B cell (primary cell): ENCODE measurements at regions not wholly inside any gene's neighbourhood (a gene's known extent, or its start where the extent isn't known, plus 50 kb on each side); places are given as distances from the start of the nearest gene placed in this dataset.

ENCODE experiments used
- ATAC-seq: fragments of 200-7000 bp; cut with Tn5 transposase; one replicate; pipeline ENCODE4 v1.10.0; 2021; ENCODE audit warnings: low read depth, mild to moderate bottlenecking, moderate number of reproducible peaks, moderate library complexity
- CTCF ChIA-PET: fragments of 350-600 bp; sonication (Branson Sonifier 250); formaldehyde crosslinking; loops from one replicate; lab custom pipeline; 2021; ENCODE audit warnings: antibody characterized with exemption, inconsistent platforms; lab: Charles Lee
- POLR2A ChIA-PET: fragments of 350-600 bp; sonication (Branson Sonifier 250); formaldehyde crosslinking; loops from one replicate; lab custom pipeline; 2021; ENCODE audit warnings: antibody characterized with exemption; lab: Charles Lee
- DNase-seq: peaks from one replicate; pipeline ENCODE4 v3.0.0; 2013
- H2AFZ ChIP-seq: 2 replicates; pipeline ENCODE4 v1.6.1; 2012; ENCODE audit warnings: mild to moderate bottlenecking, low read depth, low read length; ENCODE audit not compliant: insufficient read depth, poor library complexity, severe bottlenecking
- H3K27ac ChIP-seq, 2 donors: 1 replicate in 1 of 2; 2 replicates in 1 of 2; pipeline ENCODE4 v1.5.1; 2012 to 2013; ENCODE audit warnings: low read length in 2 of 2, mild to moderate bottlenecking in 2 of 2, moderate library complexity in 1 of 2
- H3K27me3 ChIP-seq, 4 experiments: fragments of 200-600 bp in 1 of 4; sonication (generic) in 1 of 4; replicated peaks in 1 of 4; 1 replicate in 2 of 4; 2 replicates in 2 of 4; pipeline versions ENCODE4 v1.6.1 to v1.7.0; 2013 to 2016; ENCODE audit warnings: low read length in 3 of 4, mild to moderate bottlenecking in 2 of 4, mixed read lengths in 1 of 4, moderate library complexity in 1 of 4; ENCODE audit not compliant: insufficient read depth in 4 of 4, control insufficient read depth in 3 of 4; ENCODE audit errors: control extremely low read depth in 1 of 4
- H3K36me3 ChIP-seq, 2 experiments: replicated peaks in 1 of 2; 1 replicate in 1 of 2; 2 replicates in 1 of 2; pipeline versions ENCODE4 v1.6.1 to v1.7.1; 2013; ENCODE audit warnings: low read length in 1 of 2; ENCODE audit not compliant: insufficient read depth in 2 of 2, control insufficient read depth in 1 of 2; ENCODE audit errors: control extremely low read depth in 1 of 2, extremely low read depth in 1 of 2
- H3K4me1 ChIP-seq, 2 donors: fragments of 200-600 bp in 1 of 2; sonication (generic) in 1 of 2; 1 replicate in 1 of 2; 2 replicates in 1 of 2; pipeline versions ENCODE4 v1.5.1 to v1.6.1; 2013 to 2017; ENCODE audit warnings: low read length in 2 of 2; ENCODE audit not compliant: control insufficient read depth in 2 of 2, insufficient read depth in 2 of 2
- H3K4me2 ChIP-seq: replicated peaks from 2 replicates; pipeline ENCODE3; 2012; ENCODE audit warnings: mild to moderate bottlenecking, low read depth, low read length; ENCODE audit not compliant: poor library complexity, severe bottlenecking
- H3K4me3 ChIP-seq, 5 experiments: fragments of 200-600 bp in 1 of 5; sonication (generic) in 1 of 5; 1 replicate in 3 of 5; 2 replicates in 2 of 5; pipeline versions ENCODE4 v1.5.1 to v1.7.0; 2011 to 2016; ENCODE audit warnings: low read length in 4 of 5, mild to moderate bottlenecking in 4 of 5, low read depth in 2 of 5, control low read depth in 1 of 5, moderate library complexity in 1 of 5; ENCODE audit not compliant: insufficient read depth in 1 of 5; ENCODE audit errors: control extremely low read depth in 1 of 5, extremely low read depth in 1 of 5
- H3K79me2 ChIP-seq: fragments of 200-600 bp; sonication (generic); one replicate; pipeline ENCODE4 v1.6.0; 2016; ENCODE audit warnings: low read length; ENCODE audit not compliant: control insufficient read depth, insufficient read depth
- H3K9ac ChIP-seq: fragments of 200-600 bp; sonication (generic); 2 replicates; pipeline ENCODE4 v1.6.1; 2017; ENCODE audit warnings: mild to moderate bottlenecking, low read length, moderate library complexity
- H3K9me3 ChIP-seq, 3 donors: one replicate each; pipeline versions ENCODE4 v1.6.1 to v1.7.1; 2013; ENCODE audit warnings: low read length in 2 of 3; ENCODE audit not compliant: control insufficient read depth in 2 of 3, insufficient read depth in 1 of 3; ENCODE audit errors: control extremely low read depth in 1 of 3
- H4K20me1 ChIP-seq: 2 replicates; pipeline ENCODE4 v1.6.0; 2012; ENCODE audit warnings: mild to moderate bottlenecking, low read length; ENCODE audit not compliant: insufficient read depth, control insufficient read depth, poor library complexity, severe bottlenecking
- H3K27ac Mint-ChIP-seq: one replicate; pipeline ENCODE4 v1.8.0; 2021; ENCODE audit warnings: mixed read lengths
- H3K27me3 Mint-ChIP-seq: one replicate; pipeline ENCODE4 v1.8.0; 2021; ENCODE audit warnings: mixed read lengths
- H3K4me1 Mint-ChIP-seq: one replicate; pipeline ENCODE4 v1.8.0; 2021; ENCODE audit warnings: mixed read lengths
- H3K4me3 Mint-ChIP-seq: one replicate; pipeline ENCODE4 v1.8.0; 2021; ENCODE audit warnings: mixed read lengths
- H3K9me3 Mint-ChIP-seq: one replicate; pipeline ENCODE4 v1.8.0; 2022; ENCODE audit warnings: mixed read lengths; ENCODE audit not compliant: insufficient read depth
- EZH2 ChIP-seq: IDR thresholded peaks from 2 replicates; pipeline ENCODE4 v1.6.1; 2012; ENCODE audit warnings: borderline replicate concordance, low read depth, mild to moderate bottlenecking, moderate library complexity, low read length; ENCODE audit not compliant: insufficient read depth, poor library complexity, severe bottlenecking
- WGBS: methylation state at CpG from one replicate; pipeline ENCODE4 v1.1.5; 2013; ENCODE audit warnings: missing lambda C conversion rate; ENCODE audit not compliant: insufficient coverage; 5-methylcytosine and 5-hydroxymethylcytosine counted together
- intact Hi-C: fragments of 100-400 bp; cut with micrococcal nuclease; formaldehyde crosslinking; loops from one replicate; pipeline ENCODE4 v1.10.0; 2022
- TF ChIP-seq, protein P1 (sequence below): fragments of 200-600 bp; IDR thresholded peaks from one replicate; pipeline ENCODE4 v1.8.0; 2022; ENCODE audit warnings: antibody characterized with exemption, mild to moderate bottlenecking

DNA sequence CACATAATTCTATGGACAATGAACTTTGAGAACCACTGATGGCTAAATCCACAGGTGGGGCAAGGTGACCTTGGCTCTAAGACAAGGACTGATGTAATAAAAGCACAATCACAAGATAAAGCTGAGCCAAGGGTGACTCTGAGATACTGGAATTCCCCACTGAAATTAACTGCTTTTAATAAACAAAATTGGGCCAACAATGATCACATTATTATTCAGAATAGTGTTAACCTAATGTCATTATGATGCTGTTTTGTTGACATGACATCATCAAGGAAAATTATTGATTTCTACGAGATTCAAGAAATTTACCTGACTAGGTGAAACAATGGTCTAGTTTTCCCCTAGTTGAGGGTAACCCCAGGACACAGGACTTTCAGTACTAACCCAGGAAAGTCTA lies 273.7 kb upstream of the NFIA start:
- ATAC-seq (no peak), DNase-seq (no peak)
- H3K9me3 Mint-ChIP-seq = peaks cover 8% of the 10 kb centered on the region
- no peaks in the 10 kb centered on the region for H3K79me2 ChIP-seq
- H2AFZ ChIP-seq = no peak overlapping the region
- no peak for TF ChIP-seq EZH2
- TF ChIP-seq, protein P1, sequence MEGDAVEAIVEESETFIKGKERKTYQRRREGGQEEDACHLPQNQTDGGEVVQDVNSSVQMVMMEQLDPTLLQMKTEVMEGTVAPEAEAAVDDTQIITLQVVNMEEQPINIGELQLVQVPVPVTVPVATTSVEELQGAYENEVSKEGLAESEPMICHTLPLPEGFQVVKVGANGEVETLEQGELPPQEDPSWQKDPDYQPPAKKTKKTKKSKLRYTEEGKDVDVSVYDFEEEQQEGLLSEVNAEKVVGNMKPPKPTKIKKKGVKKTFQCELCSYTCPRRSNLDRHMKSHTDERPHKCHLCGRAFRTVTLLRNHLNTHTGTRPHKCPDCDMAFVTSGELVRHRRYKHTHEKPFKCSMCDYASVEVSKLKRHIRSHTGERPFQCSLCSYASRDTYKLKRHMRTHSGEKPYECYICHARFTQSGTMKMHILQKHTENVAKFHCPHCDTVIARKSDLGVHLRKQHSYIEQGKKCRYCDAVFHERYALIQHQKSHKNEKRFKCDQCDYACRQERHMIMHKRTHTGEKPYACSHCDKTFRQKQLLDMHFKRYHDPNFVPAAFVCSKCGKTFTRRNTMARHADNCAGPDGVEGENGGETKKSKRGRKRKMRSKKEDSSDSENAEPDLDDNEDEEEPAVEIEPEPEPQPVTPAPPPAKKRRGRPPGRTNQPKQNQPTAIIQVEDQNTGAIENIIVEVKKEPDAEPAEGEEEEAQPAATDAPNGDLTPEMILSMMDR = no peak
- no peaks in the 10 kb centered on the region for H3K27me3 Mint-ChIP-seq
- no peak overlapping the region for H3K9ac ChIP-seq
- H3K9me3 ChIP-seq = peaks cover 0 to 11% (median 2%) of the 10 kb centered on the region in 3 donors
- H3K4me1 Mint-ChIP-seq = no peaks in the 10 kb centered on the region
- no peak overlapping the region for H3K4me3 Mint-ChIP-seq
- POLR2A ChIA-PET = no interaction called here
- no peaks in the 10 kb centered on the region for H3K27me3 ChIP-seq
- no CpG with 5 or more reads among the region's 1 CpG for WGBS
- intact Hi-C loops = no loop called here
- no peak overlapping the region for H3K27ac ChIP-seq
- H3K4me3 ChIP-seq = no peak overlapping the region
- H3K27ac Mint-ChIP-seq = no peak overlapping the region
- no peaks in the 10 kb centered on the region for H3K4me1 ChIP-seq
- H4K20me1 ChIP-seq = no peaks in the 10 kb centered on the region
- H3K4me2 ChIP-seq = no peak overlapping the region
- CTCF ChIA-PET = no interaction called here
- H3K36me3 ChIP-seq = no peaks in the 10 kb centered on the region

GRCh38 chr1:60802884-60803283 lies 279.5 kb upstream of the NFIA start:
- POLR2A ChIA-PET = no interaction called here

More at GRCh38 chr1:60802884-60803283, 279.5 kb upstream of the NFIA start:
- peaks cover 0 to 14% (median 2%) of the 10 kb centered on the region in 3 donors for H3K9me3 ChIP-seq
- WGBS = 100% methylated on average over 1 of the region's 2 CpGs
- TF ChIP-seq, protein P1 = no peak
- TF ChIP-seq EZH2 = no peak
- no peak overlapping the region for H3K4me2 ChIP-seq
- intact Hi-C loops = no loop called here
- Mint-ChIP-seq H3K9me3 (peaks cover 11% of the 10 kb centered on the region), H3K27me3 (no peaks in the 10 kb centered on the region), H3K4me1 (no peaks in the 10 kb centered on the region), H3K27ac (no peak overlapping the region), H3K4me3 (no peak overlapping the region)
- no peak overlapping the region for H2AFZ ChIP-seq
- no peaks in the 10 kb centered on the region for H3K4me1 ChIP-seq
- CTCF ChIA-PET = no interaction called here
- H3K27me3 ChIP-seq = no peaks in the 10 kb centered on the region
- no peak overlapping the region for H3K4me3 ChIP-seq
- H3K36me3 ChIP-seq = no peaks in the 10 kb centered on the region
- DNase-seq (no peak), ATAC-seq (no peak)
- no peaks in the 10 kb centered on the region for H3K79me2 ChIP-seq
- no peak overlapping the region for H3K9ac ChIP-seq
- H3K27ac ChIP-seq = no peak overlapping the region
- H4K20me1 ChIP-seq = no peaks in the 10 kb centered on the region
